ENCODE measurements at regions not wholly inside any gene's neighbourhood (a gene's known extent, or its start where the extent isn't known, plus 50 kb on each side); places are given as distances from the start of the nearest gene placed in this dataset.

GRCh38 chr5:72741805-72742204, 74.7 kb upstream of the TNPO1 start:
- TF ChIP-seq CTCF (IDR thresholded peaks at IDR 0.05 in 8 of 11, conservative IDR thresholded peaks at IDR 0.05 in 3 of 11) (no peak), POLR2AphosphoS5 (IDR thresholded peaks at IDR 0.05) (no peak), POLR2A (IDR thresholded peaks at IDR 0.05) (no peak)
